WTC11 (cell line): ENCODE measurements at regions not wholly inside any gene's neighbourhood (a gene's known extent, or its start where the extent isn't known, plus 50 kb on each side); places are given as distances from the start of the nearest gene placed in this dataset.
"Not testable (repeated sequence)": the region's sequence is repeated elsewhere in the genome, so short reads cannot be mapped to it uniquely, and the experiment has no call there.

Source experiments
- ATAC-seq: fragments of 200-7000 bp; cut with Tn5 transposase; 2 replicates; pipeline ENCODE4 v1.10.0; 2021; ENCODE audit warnings: mild to moderate bottlenecking, moderate library complexity
- CTCF ChIA-PET: fragments of 300-600 bp; sonication (Branson Sonifier 250); formaldehyde crosslinking; loops from one replicate; lab custom pipeline; 2021; ENCODE audit warnings: antibody characterized with exemption; lab: Charles Lee
- POLR2A ChIA-PET: fragments of 350-600 bp; sonication (Branson Sonifier 250); formaldehyde crosslinking; loops from one replicate; lab custom pipeline; 2021; ENCODE audit warnings: antibody characterized with exemption; lab: Charles Lee
- DNase-seq: peaks from one replicate; pipeline ENCODE4 v3.0.0; 2021; ENCODE audit warnings: low spot score
- H3K27ac Mint-ChIP-seq: 2 replicates; pipeline ENCODE4 v1.8.0; 2021; ENCODE audit warnings: mixed read lengths
- H3K27me3 Mint-ChIP-seq: 2 replicates; pipeline ENCODE4 v1.8.0; 2021; ENCODE audit warnings: low read depth, mild to moderate bottlenecking, moderate library complexity, mixed read lengths
- H3K36me3 Mint-ChIP-seq: 2 replicates; pipeline ENCODE4 v1.8.0; 2021; ENCODE audit warnings: mixed read lengths
- H3K4me1 Mint-ChIP-seq: 2 replicates; pipeline ENCODE4 v1.8.0; 2022; ENCODE audit warnings: mixed read lengths
- H3K4me3 Mint-ChIP-seq: 2 replicates; pipeline ENCODE4 v1.8.0; 2021; ENCODE audit warnings: mild to moderate bottlenecking, moderate library complexity, mixed read lengths
- H3K9me3 Mint-ChIP-seq: 2 replicates; pipeline ENCODE4 v1.8.0; 2021; ENCODE audit warnings: mixed read lengths
- E2F1 ChIP-seq: sonication (generic); formaldehyde crosslinking; IDR thresholded peaks from 2 replicates; pipeline ENCODE4 v1.8.0; 2022; ENCODE audit warnings: mild to moderate bottlenecking, missing genetic modification reagents
- HMGXB4 ChIP-seq: sonication (generic); formaldehyde crosslinking; IDR thresholded peaks from 2 replicates; pipeline ENCODE4 v1.8.1; 2023; ENCODE audit warnings: mild to moderate bottlenecking, moderate library complexity, missing genetic modification reagents
- IRF1 ChIP-seq: sonication (generic); formaldehyde crosslinking; IDR thresholded peaks from 2 replicates; pipeline ENCODE4 v1.8.0; 2023; ENCODE audit warnings: missing genetic modification reagents
- RORB ChIP-seq: fragments of 250-450 bp; sonication (Bioruptor Pico); IDR thresholded peaks from 2 replicates; pipeline ENCODE4 v1.9.0; 2021; ENCODE audit warnings: mild to moderate bottlenecking
- ZNF121 ChIP-seq: sonication (generic); formaldehyde crosslinking; IDR thresholded peaks from 2 replicates; pipeline ENCODE4 v1.8.0; 2023; ENCODE audit warnings: missing genetic modification reagents
- ZNF416 ChIP-seq: fragments of 250-450 bp; sonication (Bioruptor Pico); IDR thresholded peaks from 2 replicates; pipeline ENCODE4 v1.9.0; 2021; ENCODE audit warnings: mild to moderate bottlenecking, inconsistent platforms
- ZNF512 ChIP-seq: sonication (generic); formaldehyde crosslinking; IDR thresholded peaks from 2 replicates; pipeline ENCODE4 v1.8.1; 2022; ENCODE audit warnings: missing genetic modification reagents, borderline replicate concordance
- ZNF671 ChIP-seq: fragments of 250-450 bp; sonication (Bioruptor Pico); IDR thresholded peaks from 2 replicates; pipeline ENCODE4 v1.8.0; 2021; ENCODE audit warnings: mild to moderate bottlenecking
- TF ChIP-seq, protein P1 (sequence below): fragments of 250-450 bp; sonication (Bioruptor Pico); IDR thresholded peaks from 2 replicates; pipeline ENCODE4 v1.9.0; 2021; ENCODE audit warnings: mild to moderate bottlenecking

DNA sequence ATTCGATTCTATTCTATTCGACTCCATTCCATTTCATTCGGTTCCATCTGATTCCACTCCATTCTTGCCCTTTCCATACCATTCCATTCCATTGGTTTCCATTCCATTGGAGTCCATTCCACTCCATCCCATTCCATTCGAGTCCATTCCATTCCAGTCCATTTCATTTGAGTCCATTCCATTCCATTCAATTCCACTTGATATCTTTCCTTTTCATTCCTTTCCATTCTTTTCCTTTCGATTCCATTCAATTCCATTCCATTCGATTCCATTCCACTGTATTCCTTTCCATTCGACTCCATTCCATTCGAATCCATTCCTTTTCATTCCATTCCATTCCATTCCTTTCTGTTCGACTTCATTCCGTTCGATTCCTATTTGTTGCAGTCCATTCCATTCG is 2591.8 kb upstream of the TPTE start:
- DNase-seq, H3K9me3 Mint-ChIP-seq, POLR2A ChIA-PET, H3K36me3 Mint-ChIP-seq, ATAC-seq, H3K27ac Mint-ChIP-seq, CTCF ChIA-PET, H3K4me3 Mint-ChIP-seq, H3K4me1 Mint-ChIP-seq: not testable (repeated sequence)
- peaks cover 94% of the 10 kb centered on the region for H3K27me3 Mint-ChIP-seq

GRCh38 chr21:7930445-7930844 is 2590.9 kb upstream of the TPTE start:
- H3K27me3 Mint-ChIP-seq: peaks cover 98% of the 10 kb centered on the region
- H3K4me1 Mint-ChIP-seq, CTCF ChIA-PET, H3K9me3 Mint-ChIP-seq, DNase-seq, H3K4me3 Mint-ChIP-seq, H3K27ac Mint-ChIP-seq, ATAC-seq, POLR2A ChIA-PET, H3K36me3 Mint-ChIP-seq: not testable (repeated sequence)

DNA sequence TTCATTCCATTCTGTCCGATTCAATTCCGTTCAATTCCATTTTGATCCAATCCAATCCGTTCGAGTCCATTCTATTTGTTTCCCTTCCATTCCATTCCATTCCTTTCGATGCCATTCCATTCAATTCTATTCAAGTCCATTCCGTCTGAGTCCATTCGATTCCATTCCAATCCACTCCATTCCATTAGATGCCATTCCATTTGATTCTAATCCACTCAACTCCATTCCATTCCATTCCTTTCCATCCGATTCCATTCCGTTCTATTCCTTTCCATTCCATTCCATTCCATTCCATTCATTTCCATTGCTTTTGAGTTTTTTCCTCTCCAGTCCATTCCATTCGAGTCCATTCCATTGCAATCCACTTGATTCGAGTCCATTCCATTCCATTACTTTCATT is 2589.3 kb upstream of the TPTE start:
- H3K9me3 Mint-ChIP-seq, DNase-seq, CTCF ChIA-PET, H3K27ac Mint-ChIP-seq, H3K36me3 Mint-ChIP-seq, POLR2A ChIA-PET, ATAC-seq, H3K4me1 Mint-ChIP-seq, H3K4me3 Mint-ChIP-seq: not testable (repeated sequence)
- peaks cover 100% of the 10 kb centered on the region for H3K27me3 Mint-ChIP-seq

DNA sequence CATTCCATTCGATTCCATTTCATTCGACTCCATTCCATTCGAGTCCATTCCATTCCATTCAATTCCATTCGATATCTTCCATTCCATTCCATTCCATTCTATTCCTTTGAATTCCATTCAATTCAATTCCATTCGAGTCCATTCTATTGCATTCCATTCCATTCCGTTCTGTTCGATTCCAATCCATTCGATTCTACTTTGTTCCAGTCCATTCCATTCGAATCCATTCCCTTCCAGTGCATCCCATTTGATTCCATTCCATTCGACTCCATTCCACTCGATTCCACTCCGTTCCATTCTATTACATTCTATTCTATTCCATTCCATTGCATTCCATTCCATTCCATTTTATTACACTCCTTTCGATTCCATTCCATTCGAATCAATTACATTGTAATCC is 2588.5 kb upstream of the TPTE start:
- DNase-seq, CTCF ChIA-PET, H3K4me3 Mint-ChIP-seq, POLR2A ChIA-PET, H3K9me3 Mint-ChIP-seq, H3K36me3 Mint-ChIP-seq, H3K4me1 Mint-ChIP-seq, ATAC-seq, H3K27ac Mint-ChIP-seq: not testable (repeated sequence)
- peaks cover 100% of the 10 kb centered on the region for H3K27me3 Mint-ChIP-seq

DNA sequence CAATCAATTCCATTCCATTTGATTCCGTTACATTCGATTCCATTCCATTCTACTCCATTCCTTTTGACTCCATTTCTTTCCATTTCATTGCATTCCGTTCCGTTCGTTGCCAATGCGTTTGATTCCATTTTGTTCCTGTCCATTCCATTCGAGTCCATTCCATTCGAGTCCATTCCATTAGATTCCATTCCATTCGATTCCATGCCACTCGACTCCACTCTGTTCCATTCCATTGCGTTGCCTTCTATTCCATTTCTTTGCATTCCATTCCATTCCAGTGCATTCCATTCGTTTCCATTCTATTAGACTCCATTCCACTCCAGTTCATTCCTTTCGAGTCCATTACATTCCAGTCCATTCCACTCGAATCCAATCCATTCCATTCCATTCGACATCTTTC is 2587.5 kb upstream of the TPTE start:
- H3K9me3 Mint-ChIP-seq: no peaks in the 10 kb centered on the region
- H3K4me3 Mint-ChIP-seq: no peak overlapping the region
- peaks cover 100% of the 10 kb centered on the region for H3K27me3 Mint-ChIP-seq
- TF ChIP-seq IRF1 (CRISPR knock-in tag) (no peak), ZNF512 (no peak), E2F1 (no peak), ZNF121 (CRISPR knock-in tag) (no peak), ZNF671 (CRISPR knock-in tag) (no peak), RORB (CRISPR knock-in tag) (no peak), ZNF416 (CRISPR knock-in tag) (no peak), HMGXB4 (no peak)
- TF ChIP-seq, protein P1, sequence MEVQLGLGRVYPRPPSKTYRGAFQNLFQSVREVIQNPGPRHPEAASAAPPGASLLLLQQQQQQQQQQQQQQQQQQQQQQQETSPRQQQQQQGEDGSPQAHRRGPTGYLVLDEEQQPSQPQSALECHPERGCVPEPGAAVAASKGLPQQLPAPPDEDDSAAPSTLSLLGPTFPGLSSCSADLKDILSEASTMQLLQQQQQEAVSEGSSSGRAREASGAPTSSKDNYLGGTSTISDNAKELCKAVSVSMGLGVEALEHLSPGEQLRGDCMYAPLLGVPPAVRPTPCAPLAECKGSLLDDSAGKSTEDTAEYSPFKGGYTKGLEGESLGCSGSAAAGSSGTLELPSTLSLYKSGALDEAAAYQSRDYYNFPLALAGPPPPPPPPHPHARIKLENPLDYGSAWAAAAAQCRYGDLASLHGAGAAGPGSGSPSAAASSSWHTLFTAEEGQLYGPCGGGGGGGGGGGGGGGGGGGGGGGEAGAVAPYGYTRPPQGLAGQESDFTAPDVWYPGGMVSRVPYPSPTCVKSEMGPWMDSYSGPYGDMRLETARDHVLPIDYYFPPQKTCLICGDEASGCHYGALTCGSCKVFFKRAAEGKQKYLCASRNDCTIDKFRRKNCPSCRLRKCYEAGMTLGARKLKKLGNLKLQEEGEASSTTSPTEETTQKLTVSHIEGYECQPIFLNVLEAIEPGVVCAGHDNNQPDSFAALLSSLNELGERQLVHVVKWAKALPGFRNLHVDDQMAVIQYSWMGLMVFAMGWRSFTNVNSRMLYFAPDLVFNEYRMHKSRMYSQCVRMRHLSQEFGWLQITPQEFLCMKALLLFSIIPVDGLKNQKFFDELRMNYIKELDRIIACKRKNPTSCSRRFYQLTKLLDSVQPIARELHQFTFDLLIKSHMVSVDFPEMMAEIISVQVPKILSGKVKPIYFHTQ (CRISPR knock-in tag): no peak
- H3K27ac Mint-ChIP-seq: no peak overlapping the region
- DNase-seq (no peak), ATAC-seq (no peak)
- no peaks in the 10 kb centered on the region for H3K36me3 Mint-ChIP-seq
- ChIA-PET CTCF (no interaction called here), POLR2A (no interaction called here)
- H3K4me1 Mint-ChIP-seq: no peaks in the 10 kb centered on the region

DNA sequence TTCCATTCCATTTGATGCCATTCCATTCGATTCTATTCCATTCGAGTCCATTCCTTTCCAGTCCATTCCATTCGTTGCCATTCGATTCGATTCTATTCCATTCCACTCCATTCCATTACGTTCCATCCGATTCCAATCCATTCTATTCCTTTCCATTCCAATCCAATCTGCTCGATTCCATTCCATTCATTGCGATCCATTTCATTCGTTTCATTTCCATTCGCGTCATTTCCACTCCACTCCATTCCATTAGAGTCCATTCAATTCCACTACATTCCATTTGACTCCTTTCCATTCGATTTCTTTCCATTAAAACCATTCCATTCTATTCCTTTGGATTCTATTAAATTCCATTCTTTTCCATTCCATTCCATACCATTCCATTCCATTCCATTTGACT is 2584.1 kb upstream of the TPTE start:
- POLR2A ChIA-PET, H3K4me3 Mint-ChIP-seq, CTCF ChIA-PET, ATAC-seq, DNase-seq, H3K9me3 Mint-ChIP-seq, H3K4me1 Mint-ChIP-seq, H3K36me3 Mint-ChIP-seq, H3K27ac Mint-ChIP-seq: not testable (repeated sequence)
- H3K27me3 Mint-ChIP-seq: peaks cover 99% of the 10 kb centered on the region

DNA sequence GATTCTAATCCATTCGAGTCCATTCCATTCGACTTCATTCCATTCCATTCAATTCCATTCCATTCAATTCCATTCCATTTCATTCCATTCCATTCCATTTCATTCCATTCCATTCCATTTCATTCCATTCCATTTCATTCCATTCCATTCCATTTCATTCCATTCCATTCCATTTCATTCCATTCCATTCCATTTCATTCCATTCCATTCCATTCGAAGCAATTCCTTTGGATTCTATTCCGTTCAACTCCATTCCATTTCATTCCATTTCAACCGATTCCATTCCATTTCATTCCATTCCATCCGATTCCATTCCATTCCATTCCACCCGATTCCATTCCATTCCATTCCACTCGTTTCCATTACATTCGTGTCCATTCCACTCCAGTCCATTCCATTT is 2583.2 kb upstream of the TPTE start:
- H3K36me3 Mint-ChIP-seq, CTCF ChIA-PET, H3K4me3 Mint-ChIP-seq, DNase-seq, POLR2A ChIA-PET, ATAC-seq, H3K4me1 Mint-ChIP-seq, H3K27ac Mint-ChIP-seq, H3K9me3 Mint-ChIP-seq: not testable (repeated sequence)
- peaks cover 96% of the 10 kb centered on the region for H3K27me3 Mint-ChIP-seq

DNA sequence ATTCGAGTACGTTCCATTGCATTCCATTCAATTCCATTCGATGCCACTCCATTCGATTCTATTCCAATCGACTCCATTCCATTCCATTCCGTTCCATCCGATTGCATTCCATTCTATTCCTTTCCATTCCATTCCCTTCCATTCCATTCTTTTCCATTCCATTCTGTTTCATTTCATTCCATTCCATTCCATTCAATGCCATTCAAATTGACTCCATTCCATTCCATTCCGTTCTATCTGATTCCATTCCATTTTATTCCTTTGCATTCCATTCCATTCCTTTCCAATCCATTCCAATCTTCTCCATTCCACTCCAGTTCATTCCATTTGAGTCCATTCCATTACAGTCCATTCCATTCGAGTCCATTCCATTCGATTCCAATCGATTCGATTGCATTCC is 2580.0 kb upstream of the TPTE start:
- H3K27ac Mint-ChIP-seq, CTCF ChIA-PET, H3K9me3 Mint-ChIP-seq, POLR2A ChIA-PET, ATAC-seq, H3K4me3 Mint-ChIP-seq, DNase-seq, H3K4me1 Mint-ChIP-seq, H3K36me3 Mint-ChIP-seq: not testable (repeated sequence)
- peaks cover 91% of the 10 kb centered on the region for H3K27me3 Mint-ChIP-seq
